OCI-LY7 (cell line): ENCODE measurements at regions not wholly inside any gene's neighbourhood (a gene's known extent, or its start where the extent isn't known, plus 50 kb on each side); places are given as distances from the start of the nearest gene placed in this dataset.

Source experiments
- BruUV-seq: library from RNA; stranded (reverse); fragments of 400-500 nt; replicated peaks from 2 replicates; lab custom pipeline; 2021; lab: Mats Ljungman, UMichigan
- CTCF ChIA-PET: fragments of 300-600 bp; sonication (Branson Sonifier 250); formaldehyde crosslinking; loops from one replicate; lab custom pipeline; 2022; ENCODE audit warnings: antibody characterized with exemption; ENCODE audit not compliant: unreplicated experiment; lab: Charles Lee
- POLR2A ChIA-PET: fragments of 300-600 bp; sonication (Branson Sonifier 250); formaldehyde crosslinking; loops from one replicate; lab custom pipeline; 2022; ENCODE audit warnings: antibody characterized with exemption; lab: Charles Lee
- DNase-seq: peaks from one replicate; pipeline ENCODE4 v3.0.0-alpha.2; 2015; ENCODE audit warnings: low spot score
- H2AFZ ChIP-seq: fragments of 200-600 bp; sonication (generic), shearing (Covaris generic); 2 replicates; pipeline ENCODE4 v1.6.1; 2014; ENCODE audit warnings: mild to moderate bottlenecking, antibody characterized with exemption, low read length, moderate library complexity
- H3K27ac ChIP-seq: fragments of 200-600 bp; sonication (generic); 2 replicates; pipeline ENCODE4 v1.5.1; 2014; ENCODE audit warnings: mixed run types, low read depth, mild to moderate bottlenecking, moderate library complexity, low read length, inconsistent platforms; ENCODE audit not compliant: poor library complexity, severe bottlenecking
- H3K36me3 ChIP-seq: fragments of 200-600 bp; sonication (generic); 2 replicates; pipeline ENCODE4 v1.6.1; 2014; ENCODE audit warnings: mild to moderate bottlenecking, antibody characterized with exemption, low read length, moderate library complexity, mixed read lengths; ENCODE audit not compliant: insufficient read depth
- H3K4me1 ChIP-seq: fragments of 200-600 bp; sonication (generic); 2 replicates; pipeline ENCODE4 v1.5.1; 2014; ENCODE audit warnings: mild to moderate bottlenecking, low read length; ENCODE audit not compliant: insufficient read depth, poor library complexity, severe bottlenecking
- H3K4me2 ChIP-seq: fragments of 200-600 bp; sonication (generic); 2 replicates; pipeline ENCODE4 v1.6.1; 2014; ENCODE audit warnings: mild to moderate bottlenecking, low read length
- H3K4me3 ChIP-seq: fragments of 200-600 bp; sonication (generic); 2 replicates; pipeline ENCODE4 v1.5.1; 2014; ENCODE audit warnings: mild to moderate bottlenecking, low read depth, low read length; ENCODE audit not compliant: poor library complexity, severe bottlenecking
- H3K79me2 ChIP-seq: fragments of 200-600 bp; sonication (generic); 2 replicates; pipeline ENCODE4 v1.6.1; 2016; ENCODE audit warnings: low read depth, mild to moderate bottlenecking, low read length, moderate library complexity, mixed read lengths; ENCODE audit not compliant: insufficient read depth
- H3K9me2 ChIP-seq: fragments of 200-600 bp; sonication (generic); 2 replicates; pipeline ENCODE4 v1.6.1; 2016; ENCODE audit warnings: mild to moderate bottlenecking, low read length, mixed read lengths; ENCODE audit not compliant: insufficient read depth
- H3K9me3 ChIP-seq: fragments of 200-600 bp; sonication (generic); 2 replicates; pipeline ENCODE4 v1.6.1; 2014; ENCODE audit warnings: mild to moderate bottlenecking, mixed run types, low read length, mixed read lengths
- H4K20me1 ChIP-seq: fragments of 200-600 bp; sonication (generic); 2 replicates; pipeline ENCODE4 v1.6.1; 2014; ENCODE audit warnings: mild to moderate bottlenecking, antibody characterized with exemption, low read length, moderate library complexity, mixed read lengths; ENCODE audit not compliant: insufficient read depth
- CTCF ChIP-seq: fragments of 200-600 bp; sonication (generic); conservative IDR thresholded peaks from 2 replicates; pipeline ENCODE4 v1.5.1; 2014; ENCODE audit warnings: mild to moderate bottlenecking, antibody characterized with exemption, low read length, moderate library complexity, mixed read lengths
- EZH2phosphoT487 ChIP-seq: fragments of 200-600 bp; sonication (generic); IDR thresholded peaks from 2 replicates; pipeline ENCODE4 v1.6.1; 2018; ENCODE audit warnings: low read depth, borderline replicate concordance, mild to moderate bottlenecking, mixed run types, antibody characterized with exemption, low read length, moderate library complexity, mixed read lengths
- intact Hi-C: fragments of 100-400 bp; cut with micrococcal nuclease; formaldehyde crosslinking; loops from one replicate; pipeline ENCODE4 v1.10.0; 2022; ENCODE audit not compliant: unreplicated experiment

- Histone ChIP-seq H3K4me3 (no peak overlapping the region), H3K9me2 (no peaks in the 10 kb centered on the region), H3K79me2 (no peaks in the 10 kb centered on the region), H3K9me3 (no peaks in the 10 kb centered on the region), H2AFZ (no peak overlapping the region), H4K20me1 (no peaks in the 10 kb centered on the region), H3K36me3 (no peaks in the 10 kb centered on the region), H3K4me1 (no peaks in the 10 kb centered on the region), H3K4me2 (no peak overlapping the region), H3K27ac (no peak overlapping the region)
- intact Hi-C loops, result no loop called here
- ChIA-PET CTCF (no interaction called here), POLR2A (interaction anchor here (1.0 kb wide), 1 partner anchor 90 kb away, joined by 4 read pairs; no protein-coding TSS in a partner anchor)
- no peak for TF ChIP-seq EZH2phosphoT487
- no peak for TF ChIP-seq CTCF
- BruUV-seq, result no TSS peak
- no peak for DNase-seq
These were observed 221.2 kb upstream of the APCDD1 start for GRCh38 chr18:10233082-10233875.

- TF ChIP-seq CTCF (no peak), EZH2phosphoT487 (no peak)
- BruUV-seq, result no TSS peak
- H3K9me2 ChIP-seq, result no peaks in the 10 kb centered on the region
- intact Hi-C loops, result no loop called here
- H2AFZ ChIP-seq, result no peak overlapping the region
- H3K36me3 ChIP-seq, result no peaks in the 10 kb centered on the region
- H3K4me2 ChIP-seq, result no peak overlapping the region
- H3K9me3 ChIP-seq, result no peaks in the 10 kb centered on the region
- DNase-seq, result no peak
- H3K4me1 ChIP-seq, result no peaks in the 10 kb centered on the region
- H3K27ac ChIP-seq, result no peak overlapping the region
- CTCF ChIA-PET, result no interaction called here
- H3K79me2 ChIP-seq, result no peaks in the 10 kb centered on the region
- no peak overlapping the region for H3K4me3 ChIP-seq
- no peaks in the 10 kb centered on the region for H4K20me1 ChIP-seq
- POLR2A ChIA-PET, result no interaction called here
These were observed 220.2 kb upstream of the APCDD1 start for GRCh38 chr18:10234281-10234680.
